HepG2 (cell line): ENCODE measurements at regions not wholly inside any gene's neighbourhood (a gene's known extent, or its start where the extent isn't known, plus 50 kb on each side); places are given as distances from the start of the nearest gene placed in this dataset.
A peak's percentile ranks its signal among the peaks of the same experiment; 100 is the strongest.

Experiments
- ATAC-seq: fragments of 200-7000 bp; cut with Tn5 transposase; 3 replicates; pipeline ENCODE4 v1.9.1; 2020; ENCODE audit warnings: mild to moderate bottlenecking, moderate library complexity
- BruUV-seq: library from RNA; stranded (reverse); fragments of 400-500 nt; replicated peaks from 2 replicates; lab custom pipeline; 2021; lab: Mats Ljungman, UMichigan
- CTCF ChIA-PET: fragments of 300-600 bp; formaldehyde crosslinking; extraction: SDS; loops from one replicate; lab custom pipeline; 2021; ENCODE audit warnings: low total read pairs, inconsistent platforms, low intra/inter-chr PET ratio; lab: Yijun Ruan, JAX
- POLR2A ChIA-PET: fragments of 350-600 bp; sonication (Branson Sonifier 250); formaldehyde crosslinking; loops from one replicate; lab custom pipeline; 2020; ENCODE audit warnings: antibody characterized with exemption, inconsistent platforms; lab: Yijun Ruan, JAX
- DNase-seq: peaks from one replicate; pipeline ENCODE4 v3.0.0-alpha.2; 2015; ENCODE audit warnings: low spot score
- FAIRE-seq: peaks from 3 replicates; lab custom pipeline; 2011; peaks lifted over from hg19 to GRCh38; lab: Jason Lieb, UNC
- H2AFZ ChIP-seq: one replicate; pipeline ENCODE4 v1.6.1; 2011; ENCODE audit warnings: low read length, inconsistent platforms
- H3K27ac ChIP-seq: fragments of 300-600 bp; 3 replicates; pipeline ENCODE4 v1.8.0; 2011; ENCODE audit warnings: mixed run types, mild to moderate bottlenecking, mixed read lengths, low read length, inconsistent platforms; ENCODE audit not compliant: insufficient read depth; ENCODE audit errors: extremely low read length
- H3K27me3 ChIP-seq, 2 experiments: fragments of 200-600 bp in 1 of 2; 2 replicates in 1 of 2; 3 replicates in 1 of 2; pipeline versions ENCODE4 v1.6.0 to v1.8.0; 2011; ENCODE audit warnings: low read length in 2 of 2, mild to moderate bottlenecking in 2 of 2, moderate library complexity in 2 of 2, inconsistent platforms in 1 of 2; ENCODE audit not compliant: insufficient read depth in 2 of 2, control insufficient read depth in 1 of 2
- H3K36me3 ChIP-seq, 2 experiments: fragments of 200-600 bp in 1 of 2; replicated peaks in 1 of 2; 2 replicates in 1 of 2; 3 replicates in 1 of 2; pipeline versions ENCODE4 v1.5.1 to v1.8.0; 2011; ENCODE audit warnings: low read length in 2 of 2, inconsistent platforms in 1 of 2; ENCODE audit not compliant: insufficient read depth in 2 of 2, control insufficient read depth in 1 of 2
- H3K4me1 ChIP-seq: 2 replicates; pipeline ENCODE4 v1.5.1; 2012; ENCODE audit warnings: low read length, inconsistent platforms; ENCODE audit not compliant: insufficient read depth
- H3K4me2 ChIP-seq: 2 replicates; pipeline ENCODE4 v1.6.0; 2011; ENCODE audit warnings: low read depth, low read length, inconsistent platforms
- H3K4me3 ChIP-seq, 3 experiments: fragments of 200-600 bp in 1 of 3; sonication (generic), shearing (Covaris generic) in 1 of 3; replicated peaks in 1 of 3; 2 replicates each; pipeline ENCODE4 v1.5.1; 2011 to 2016; ENCODE audit warnings: low read length in 3 of 3, inconsistent platforms in 2 of 3, low read depth in 2 of 3, mild to moderate bottlenecking in 2 of 3, control low read depth in 1 of 3, mixed read lengths in 1 of 3; ENCODE audit not compliant: insufficient read depth in 1 of 3
- H3K79me2 ChIP-seq: one replicate; pipeline ENCODE4 v1.6.1; 2011; ENCODE audit warnings: low read length, inconsistent platforms; ENCODE audit not compliant: insufficient read depth
- H3K9ac ChIP-seq: 2 replicates; pipeline ENCODE4 v1.6.0; 2011; ENCODE audit warnings: mild to moderate bottlenecking, low read depth, low read length, inconsistent platforms; ENCODE audit not compliant: insufficient read depth
- H3K9me3 ChIP-seq: 2 replicates; pipeline ENCODE4 v1.5.1; 2012; ENCODE audit warnings: mild to moderate bottlenecking, low read length
- H4K20me1 ChIP-seq: 2 replicates; pipeline ENCODE4 v1.6.0; 2011; ENCODE audit warnings: inconsistent platforms, mild to moderate bottlenecking, low read length, moderate library complexity; ENCODE audit not compliant: insufficient read depth
- ATF7 ChIP-seq, 2 experiments: fragments of 450-650 bp in 1 of 2; sonication (generic) in 1 of 2; formaldehyde crosslinking in 1 of 2; IDR thresholded peaks; 2 replicates each; pipeline versions ENCODE4 v1.4.0 to v1.6.1; 2016 to 2020; ENCODE audit warnings: antibody characterized with exemption in 1 of 2, mild to moderate bottlenecking in 1 of 2, missing genetic modification reagents in 1 of 2
- CREB1 ChIP-seq, 2 experiments: fragments of 450-650 bp in 1 of 2; IDR thresholded peaks; 2 replicates each; pipeline ENCODE4 v1.6.1; 2016 to 2017; ENCODE audit warnings: control low read depth in 1 of 2, mild to moderate bottlenecking in 1 of 2, missing compliant biosample characterization in 1 of 2, missing genetic modification characterization in 1 of 2
- ERF ChIP-seq: IDR thresholded peaks from 2 replicates; pipeline ENCODE4 v1.6.1; 2018; ENCODE audit warnings: missing biosample characterization, missing genetic modification reagents
- ESRRA ChIP-seq: sonication (generic); formaldehyde crosslinking; IDR thresholded peaks from 2 replicates; pipeline ENCODE4 v1.5.1; 2020; ENCODE audit warnings: mild to moderate bottlenecking, low read depth, missing genetic modification reagents
- ETV5 ChIP-seq: IDR thresholded peaks from 2 replicates; pipeline ENCODE4 v1.6.1; 2018; ENCODE audit warnings: missing biosample characterization, missing genetic modification reagents, inconsistent platforms, borderline replicate concordance
- POLR2AphosphoS5 ChIP-seq: IDR thresholded peaks from 2 replicates; pipeline ENCODE4 v1.6.1; 2012; ENCODE audit warnings: low read depth, low read length
- THRA ChIP-seq: sonication (generic); formaldehyde crosslinking; IDR thresholded peaks from 2 replicates; pipeline ENCODE4 v1.4.0; 2020; ENCODE audit warnings: missing genetic modification reagents, borderline replicate concordance
- ZNF124 ChIP-seq: sonication (generic); formaldehyde crosslinking; IDR thresholded peaks from 2 replicates; pipeline ENCODE4 v1.4.0; 2020; ENCODE audit warnings: missing genetic modification reagents
- ZNF24 ChIP-seq: fragments of 450-650 bp; IDR thresholded peaks from 2 replicates; pipeline ENCODE4 v1.6.1; 2017; ENCODE audit warnings: antibody characterized with exemption, mild to moderate bottlenecking
- ZNF280B ChIP-seq: sonication (generic); formaldehyde crosslinking; IDR thresholded peaks from 2 replicates; pipeline ENCODE4 v1.5.0; 2020; ENCODE audit warnings: missing genetic modification reagents, mild to moderate bottlenecking, borderline replicate concordance
- ZNF704 ChIP-seq: sonication (generic); formaldehyde crosslinking; IDR thresholded peaks from 2 replicates; pipeline ENCODE4 v1.8.1; 2023; ENCODE audit warnings: mild to moderate bottlenecking, inconsistent platforms, moderate library complexity, missing genetic modification reagents, borderline replicate concordance
- WGBS: methylation state at CpG from one replicate; pipeline ENCODE4 v1.1.6; 2017; ENCODE audit warnings: low lambda C conversion rate; 5-methylcytosine and 5-hydroxymethylcytosine counted together
- in situ Hi-C: cut with HindIII; loops from 2 replicates; pipeline ENCODE4 v1.10.0; 2017; ENCODE audit warnings: low pct_unique_long_range_greater_than_20kb; ENCODE audit not compliant: extremely low pct_ligation_motif_present
- intact Hi-C: fragments of 100-400 bp; cut with micrococcal nuclease; formaldehyde crosslinking; loops from one replicate; pipeline ENCODE4 v1.10.0; 2022; ENCODE audit not compliant: unreplicated experiment
- TF ChIP-seq, protein P1 (sequence below): sonication (generic); formaldehyde crosslinking; IDR thresholded peaks from 2 replicates; pipeline ENCODE4 v1.4.0; 2020; ENCODE audit warnings: low read depth, mild to moderate bottlenecking, missing genetic modification reagents

DNA sequence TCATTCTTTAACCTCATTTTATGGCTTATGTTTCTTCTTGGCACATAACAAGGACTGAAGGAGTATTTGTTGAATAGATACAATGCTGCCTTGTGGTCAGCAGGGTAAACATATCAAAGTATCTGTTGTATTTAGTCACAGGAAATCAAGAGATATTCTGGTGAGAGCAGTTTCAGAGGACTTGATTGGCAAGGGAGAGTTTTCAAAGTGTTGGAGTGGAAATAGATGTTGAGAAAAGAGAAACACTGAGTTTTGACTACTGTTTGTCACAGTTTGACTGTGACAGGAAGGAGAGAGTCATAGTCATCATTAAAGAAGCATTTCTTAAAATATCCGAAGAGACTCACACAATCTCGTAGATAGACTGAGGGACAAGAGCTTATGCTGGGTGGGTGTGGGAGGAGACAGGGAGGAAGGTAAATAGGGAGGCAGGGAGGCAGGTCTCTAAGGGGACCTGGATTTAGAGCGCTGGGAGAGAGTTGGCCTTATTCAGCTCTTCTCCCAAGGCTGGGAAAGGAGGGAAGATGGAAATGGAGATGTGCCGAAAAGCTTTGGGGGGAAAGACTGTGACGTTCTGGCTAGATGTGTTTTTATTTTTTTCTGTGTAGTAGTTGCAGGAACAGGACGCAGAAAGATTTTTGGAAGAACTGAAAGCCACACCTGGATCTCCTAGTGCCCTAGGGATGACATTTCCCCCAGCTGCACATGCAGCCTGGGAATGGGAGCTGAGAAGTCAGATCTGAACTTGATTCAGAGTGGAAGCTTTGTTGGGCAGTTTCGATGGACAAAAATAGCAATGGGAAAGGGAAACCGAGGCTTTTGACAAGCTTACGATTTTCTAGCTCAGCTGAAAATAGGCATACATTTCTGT lies 65.0 kb upstream of the IFNGR1 start (continued):
- TF ChIP-seq ZNF280B (CRISPR knock-in tag), result no peak
- no peak for TF ChIP-seq ZNF704
- no peak for TF ChIP-seq ESRRA (CRISPR knock-in tag)

DNA sequence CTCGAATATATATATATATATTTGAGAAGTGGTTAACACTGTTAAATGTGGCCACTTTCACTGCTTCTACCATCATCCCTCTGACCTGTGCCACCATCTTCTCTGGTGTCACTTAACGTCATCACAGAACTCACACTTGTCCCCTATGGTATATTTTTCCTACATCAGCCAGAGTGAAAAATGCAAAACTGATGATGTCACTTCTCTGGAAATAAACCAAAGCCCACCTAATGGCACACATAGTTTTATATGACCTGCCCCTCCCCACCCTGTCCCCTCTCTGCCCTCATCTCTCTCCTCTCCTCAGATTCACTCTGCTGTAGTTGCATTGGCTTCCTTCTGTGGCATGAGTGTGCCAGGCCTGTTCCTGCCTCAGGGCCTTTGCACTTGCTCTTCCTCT lies 63.9 kb upstream of the IFNGR1 start:
- peaks cover 0 to 10% of the 10 kb centered on the region in 2 experiments; a peak in 3 of 5 replicates for H3K27me3 ChIP-seq
- TF ChIP-seq ZNF24 (no peak), POLR2AphosphoS5 (no peak), THRA (CRISPR knock-in tag) (no peak), ATF7 (IDR thresholded peaks at IDR 0.05) (peak; percentile 83), ATF7 (CRISPR knock-in tag; IDR thresholded peaks at IDR 0.05) (no peak), ZNF124 (CRISPR knock-in tag) (no peak), ERF (CRISPR knock-in tag) (no peak), CREB1 (IDR thresholded peaks at IDR 0.05) (peak; percentile 70), CREB1 (CRISPR knock-in tag; IDR thresholded peaks at IDR 0.05) (no peak), ETV5 (CRISPR knock-in tag) (no peak)
- TF ChIP-seq, protein P1, sequence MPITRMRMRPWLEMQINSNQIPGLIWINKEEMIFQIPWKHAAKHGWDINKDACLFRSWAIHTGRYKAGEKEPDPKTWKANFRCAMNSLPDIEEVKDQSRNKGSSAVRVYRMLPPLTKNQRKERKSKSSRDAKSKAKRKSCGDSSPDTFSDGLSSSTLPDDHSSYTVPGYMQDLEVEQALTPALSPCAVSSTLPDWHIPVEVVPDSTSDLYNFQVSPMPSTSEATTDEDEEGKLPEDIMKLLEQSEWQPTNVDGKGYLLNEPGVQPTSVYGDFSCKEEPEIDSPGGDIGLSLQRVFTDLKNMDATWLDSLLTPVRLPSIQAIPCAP (CRISPR knock-in tag), result no peak
- TF ChIP-seq, all 625 proteins: peak for 2
- H3K36me3 ChIP-seq, result no peaks in the 10 kb centered on the region
- no peak overlapping the region for H3K4me2 ChIP-seq
- no peaks in the 10 kb centered on the region for H3K9me3 ChIP-seq
- no peaks in the 10 kb centered on the region for H3K79me2 ChIP-seq
- no peak overlapping the region for H3K4me3 ChIP-seq
- H4K20me1 ChIP-seq, result no peaks in the 10 kb centered on the region
- H2AFZ ChIP-seq, result no peak overlapping the region
- H3K4me1 ChIP-seq, result peaks cover 8% of the 10 kb centered on the region
- in situ Hi-C loops (no loop called here), intact Hi-C loops (no loop called here)
- no peak for ATAC-seq
- H3K27ac ChIP-seq, result no peak overlapping the region
- no peak for DNase-seq
- FAIRE-seq, result no peak
- WGBS, result 22% methylated on average over 2 of the region's 2 CpGs
- no TSS peak for BruUV-seq
- ChIA-PET CTCF (no interaction called here), POLR2A (no interaction called here)
- H3K9ac ChIP-seq, result no peak overlapping the region
